ENCODE measurements at regions not wholly inside any gene's neighbourhood (a gene's known extent, or its start where the extent isn't known, plus 50 kb on each side); places are given as distances from the start of the nearest gene placed in this dataset.
"Not testable (repeated sequence)": the region's sequence is repeated elsewhere in the genome, so short reads cannot be mapped to it uniquely, and the experiment has no call there.

DNA sequence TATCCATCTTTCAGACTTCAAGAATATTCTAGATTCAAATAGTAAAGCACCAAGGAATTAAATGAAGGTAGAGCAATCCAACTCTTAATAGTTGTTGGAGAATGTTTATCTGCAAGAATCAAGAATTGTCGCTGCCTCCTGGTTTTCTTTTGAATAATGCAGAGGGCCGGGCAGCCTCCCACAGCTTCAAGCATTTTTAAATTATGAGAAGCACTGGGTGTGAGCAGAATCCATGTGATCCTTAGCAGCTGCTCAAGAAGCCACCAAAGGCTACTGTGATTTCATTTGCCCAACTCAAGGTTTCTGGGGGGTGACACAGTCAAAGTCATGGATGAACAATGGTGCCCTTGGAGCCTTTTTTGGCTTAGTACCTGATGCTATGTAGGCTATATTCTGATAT is 374.9 kb downstream of the BCL2L11 start:
- not testable (repeated sequence) for H3K4me3 Mint-ChIP-seq, H3K27me3 Mint-ChIP-seq, H3K9me3 Mint-ChIP-seq, H3K27ac Mint-ChIP-seq, H3K4me1 Mint-ChIP-seq, H3K36me3 Mint-ChIP-seq

DNA sequence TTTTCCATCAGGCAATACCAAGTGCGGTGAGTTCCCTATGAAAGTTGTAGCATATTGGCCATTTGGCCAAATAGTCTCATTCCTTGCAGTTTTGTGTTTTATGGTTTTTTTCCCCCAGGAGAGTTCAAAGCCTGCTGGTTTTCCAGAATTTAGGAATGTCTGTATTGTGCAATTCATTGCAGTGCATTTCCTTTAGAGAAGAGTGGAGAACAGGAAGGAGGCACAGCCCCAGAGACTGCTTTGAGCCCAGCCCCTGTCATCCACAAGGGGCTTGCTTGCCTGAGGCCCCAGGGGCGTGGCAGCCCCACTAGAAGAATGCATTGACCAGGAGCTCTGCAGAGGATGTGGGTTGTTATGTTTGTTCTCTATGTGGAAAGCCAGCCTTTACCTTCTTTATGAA is 375.5 kb downstream of the BCL2L11 start:
- H3K27me3 Mint-ChIP-seq, result not testable (repeated sequence)

DNA sequence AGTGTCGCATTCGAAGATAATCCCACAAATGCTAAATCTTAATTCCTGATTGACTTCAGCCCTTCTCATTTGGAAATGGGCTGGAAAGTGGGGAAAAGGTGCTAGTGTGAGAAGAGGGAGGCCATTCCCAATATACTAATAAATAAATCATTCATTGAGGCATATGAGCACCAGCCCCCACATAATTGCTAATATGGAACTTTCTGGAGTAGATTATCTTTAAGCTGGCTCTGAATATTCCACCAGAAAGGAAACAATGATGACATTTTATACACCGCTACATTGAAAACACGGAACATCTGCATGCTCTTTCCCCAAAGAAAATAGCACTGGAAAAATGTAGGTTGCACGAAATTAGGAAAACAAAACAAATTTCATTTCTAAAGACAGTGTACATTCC is 376.1 kb downstream of the BCL2L11 start:
- not testable (repeated sequence) for H3K4me1 Mint-ChIP-seq, H3K9me3 Mint-ChIP-seq, H3K36me3 Mint-ChIP-seq, H3K27ac Mint-ChIP-seq, H3K4me3 Mint-ChIP-seq, H3K27me3 Mint-ChIP-seq

More for the DNA sequence above, 375.5 kb downstream of the BCL2L11 start:
- H3K9me3 Mint-ChIP-seq, H3K4me3 Mint-ChIP-seq, H3K4me1 Mint-ChIP-seq, H3K36me3 Mint-ChIP-seq, H3K27ac Mint-ChIP-seq: not testable (repeated sequence)

DNA sequence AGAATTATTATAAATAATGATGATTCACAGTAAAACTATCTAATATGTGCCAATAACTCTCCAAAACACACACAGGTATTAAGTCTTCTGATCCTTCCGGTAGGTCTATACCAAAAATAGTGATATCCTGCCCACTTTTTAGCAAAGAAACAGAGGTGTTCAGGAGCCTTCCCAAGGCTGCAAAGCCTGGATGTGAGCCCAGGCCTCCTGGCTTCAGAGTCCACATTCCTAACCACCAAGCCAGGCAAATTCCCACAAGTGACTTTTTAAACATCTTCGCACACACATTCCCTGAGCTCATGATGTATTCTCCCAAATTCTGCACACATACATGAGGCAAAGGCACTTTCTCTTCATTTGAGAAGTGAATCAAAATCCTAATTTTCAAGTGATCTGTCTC is 376.6 kb downstream of the BCL2L11 start:
- H3K27ac Mint-ChIP-seq, H3K4me1 Mint-ChIP-seq, H3K9me3 Mint-ChIP-seq, H3K4me3 Mint-ChIP-seq, H3K36me3 Mint-ChIP-seq, H3K27me3 Mint-ChIP-seq: not testable (repeated sequence)

DNA sequence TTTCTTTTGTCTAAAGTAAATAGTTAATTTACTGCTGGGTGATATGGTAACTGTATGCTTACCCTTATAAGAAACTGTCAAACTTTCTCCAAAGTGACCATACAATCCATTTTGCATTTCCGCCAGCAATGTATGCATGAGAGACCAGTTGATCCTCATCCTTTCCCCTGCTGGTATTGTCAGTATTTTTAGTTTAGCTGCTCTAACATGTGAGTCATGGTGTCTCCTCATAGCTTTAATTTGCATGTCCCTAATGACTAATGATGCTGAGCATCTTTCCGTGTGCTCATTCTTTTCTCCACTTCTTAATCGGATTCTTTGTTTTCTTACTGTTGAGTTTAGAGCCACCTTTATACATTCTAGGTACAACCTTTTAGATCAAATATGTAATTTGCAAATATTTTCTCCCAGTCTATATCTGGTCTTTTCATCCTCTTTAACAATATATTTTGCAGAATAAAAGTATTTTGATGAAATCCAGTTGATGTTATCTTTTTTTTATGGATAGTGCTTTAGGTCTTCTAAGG is 379.9 kb downstream of the BCL2L11 start:
- not testable (repeated sequence) for H3K27me3 Mint-ChIP-seq, H3K9me3 Mint-ChIP-seq, H3K36me3 Mint-ChIP-seq, H3K4me1 Mint-ChIP-seq, H3K4me3 Mint-ChIP-seq, H3K27ac Mint-ChIP-seq

DNA sequence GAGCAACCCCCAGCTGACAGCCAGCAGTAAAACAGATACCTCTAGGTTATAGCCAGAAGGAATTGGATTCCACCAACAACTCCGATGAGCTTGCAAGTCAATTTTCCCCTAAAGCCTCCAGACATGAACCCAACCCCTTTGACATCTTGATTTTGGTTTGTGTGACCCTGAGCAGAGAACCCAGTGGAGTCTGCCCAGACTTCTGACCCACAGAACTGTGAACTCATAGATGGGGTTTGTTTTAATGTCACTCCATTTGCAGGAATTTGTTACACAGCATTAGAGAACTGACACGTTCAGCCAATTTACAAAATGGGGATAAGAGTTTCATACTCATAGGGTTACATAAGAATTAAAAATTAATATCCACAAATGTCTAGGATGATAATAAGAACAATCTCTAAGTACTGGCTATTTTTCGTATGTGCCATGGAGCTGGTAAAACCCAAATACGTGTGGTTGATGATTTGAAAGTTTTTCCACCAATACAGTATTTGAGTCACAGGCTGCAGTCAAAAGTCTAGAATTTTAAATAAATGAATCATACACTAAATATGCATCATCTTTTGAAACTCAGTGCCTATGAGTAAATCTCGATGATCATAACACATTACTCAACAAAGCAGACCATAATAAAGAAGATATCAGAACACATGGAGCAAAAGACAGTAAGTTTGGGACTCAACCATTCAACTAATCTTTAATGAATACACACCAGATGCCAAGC is 380.0 kb downstream of the ANAPC1 start:
- H3K9me3 Mint-ChIP-seq, H3K27ac Mint-ChIP-seq, H3K36me3 Mint-ChIP-seq, H3K27me3 Mint-ChIP-seq, H3K4me3 Mint-ChIP-seq, H3K4me1 Mint-ChIP-seq: not testable (repeated sequence)

DNA sequence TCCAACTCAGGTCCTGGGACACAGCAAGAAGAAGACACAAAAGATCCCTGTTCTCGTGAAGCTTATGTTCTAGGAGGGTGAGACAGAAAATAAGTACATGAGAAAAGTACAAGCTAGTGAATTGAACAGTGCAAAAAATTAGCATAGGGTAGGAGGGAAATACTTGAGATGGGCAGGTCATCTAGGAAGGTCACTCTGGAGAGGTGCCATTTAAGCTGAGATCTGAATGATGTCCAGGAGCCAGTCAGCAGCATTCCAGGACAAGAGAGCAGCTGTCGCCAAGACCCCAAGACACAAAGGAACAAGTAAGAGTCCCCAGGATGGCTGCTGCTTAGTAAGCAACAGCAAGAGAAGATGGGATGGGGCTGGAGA is 379.4 kb downstream of the ANAPC1 start:
- not testable (repeated sequence) for H3K4me1 Mint-ChIP-seq, H3K4me3 Mint-ChIP-seq, H3K27ac Mint-ChIP-seq, H3K27me3 Mint-ChIP-seq, H3K9me3 Mint-ChIP-seq, H3K36me3 Mint-ChIP-seq

DNA sequence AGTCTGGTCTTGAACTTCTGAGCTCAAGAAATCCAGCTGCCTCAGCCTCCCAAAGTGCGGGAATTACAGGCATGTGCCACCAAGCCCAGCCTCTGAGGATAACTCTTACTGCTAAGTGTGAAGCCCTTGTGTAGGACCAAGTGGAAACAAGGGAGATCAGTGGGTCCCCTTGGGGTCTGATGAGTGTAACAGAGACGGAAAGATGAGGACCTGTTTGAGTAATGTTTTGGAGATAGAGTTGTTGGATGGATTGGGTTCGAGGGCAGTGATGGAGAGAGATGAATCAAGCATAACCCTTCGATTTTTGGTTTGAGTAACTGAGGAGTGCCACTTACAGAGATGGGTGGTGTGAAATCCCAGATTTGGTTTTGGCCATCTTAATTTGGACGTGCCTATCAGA is 378.7 kb downstream of the ANAPC1 start:
- not testable (repeated sequence) for H3K9me3 Mint-ChIP-seq, H3K4me1 Mint-ChIP-seq, H3K4me3 Mint-ChIP-seq, H3K27ac Mint-ChIP-seq, H3K27me3 Mint-ChIP-seq, H3K36me3 Mint-ChIP-seq

DNA sequence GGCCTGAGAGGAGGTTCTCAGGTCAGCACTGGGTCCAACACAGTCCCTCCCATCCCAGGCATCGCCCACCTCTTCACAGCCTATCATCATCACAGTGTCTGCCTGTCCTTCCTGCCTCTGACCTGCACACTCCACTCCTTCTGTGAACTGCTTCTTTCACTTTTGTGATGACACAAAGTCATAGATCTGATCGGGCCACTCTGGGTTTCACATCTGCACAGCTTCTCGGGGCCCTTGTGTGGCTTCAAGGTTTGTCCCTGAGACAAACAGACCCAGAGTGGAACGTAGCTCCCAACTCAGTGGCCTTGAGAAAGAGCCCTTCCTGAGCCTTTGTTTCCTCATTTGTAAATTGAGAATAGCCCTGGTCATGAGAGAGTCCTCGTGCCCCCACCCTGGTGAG is 377.1 kb downstream of the ANAPC1 start:
- H3K4me1 Mint-ChIP-seq, H3K27me3 Mint-ChIP-seq, H3K9me3 Mint-ChIP-seq, H3K4me3 Mint-ChIP-seq, H3K27ac Mint-ChIP-seq, H3K36me3 Mint-ChIP-seq: not testable (repeated sequence)

DNA sequence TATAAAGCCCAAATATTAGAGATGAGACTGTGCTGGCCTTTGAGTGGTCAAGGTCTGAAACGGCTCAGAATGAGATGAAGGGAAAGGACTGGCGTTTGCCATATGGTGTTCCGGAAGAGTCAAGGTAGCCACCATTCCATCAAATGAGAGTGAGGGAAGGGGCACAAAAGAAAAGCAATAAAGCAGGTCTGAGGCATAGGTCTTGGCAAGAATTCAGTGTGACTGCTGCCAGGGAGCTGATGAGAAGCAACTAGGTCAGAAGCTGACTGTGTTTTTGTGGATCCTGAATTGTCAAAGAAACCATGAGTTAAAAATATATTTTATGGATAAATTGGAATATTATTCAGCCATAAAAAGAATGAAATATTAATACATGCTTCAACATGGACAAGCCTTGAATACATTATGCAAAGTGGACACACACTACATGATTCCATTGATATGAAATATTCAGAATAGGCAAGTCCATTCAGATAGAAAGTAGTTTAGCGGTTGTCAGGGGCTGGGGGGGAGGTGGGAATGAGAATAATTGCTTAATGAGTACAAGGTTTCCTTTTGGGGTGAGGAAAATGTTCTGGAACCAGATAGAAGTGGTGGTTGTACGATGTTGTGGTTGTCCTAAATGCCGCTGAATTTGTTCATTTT is 374.6 kb downstream of the ANAPC1 start:
- H3K9me3 Mint-ChIP-seq, H3K27me3 Mint-ChIP-seq, H3K36me3 Mint-ChIP-seq, H3K4me1 Mint-ChIP-seq, H3K27ac Mint-ChIP-seq, H3K4me3 Mint-ChIP-seq: not testable (repeated sequence)

DNA sequence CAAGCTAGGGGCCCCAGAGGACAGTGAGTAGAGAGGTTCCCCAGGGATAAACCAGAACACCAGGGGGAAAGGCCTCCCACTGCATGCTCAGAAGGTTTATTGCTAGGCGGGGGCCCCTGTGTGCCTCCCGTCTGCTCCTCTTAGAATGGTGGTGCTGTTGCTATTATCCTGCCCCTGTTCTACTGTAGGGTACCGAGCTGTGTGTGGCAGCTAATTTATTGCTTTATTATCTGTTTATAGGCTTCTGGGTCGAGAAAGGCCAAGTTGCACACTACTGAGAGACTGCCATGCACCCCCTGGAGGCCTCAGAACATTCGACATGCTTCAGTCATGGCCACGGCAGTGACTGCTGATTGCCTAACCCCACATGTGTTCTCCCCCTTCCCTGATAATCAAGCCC is 373.6 kb downstream of the ANAPC1 start:
- not testable (repeated sequence) for H3K27me3 Mint-ChIP-seq, H3K36me3 Mint-ChIP-seq, H3K4me1 Mint-ChIP-seq, H3K9me3 Mint-ChIP-seq, H3K27ac Mint-ChIP-seq, H3K4me3 Mint-ChIP-seq

DNA sequence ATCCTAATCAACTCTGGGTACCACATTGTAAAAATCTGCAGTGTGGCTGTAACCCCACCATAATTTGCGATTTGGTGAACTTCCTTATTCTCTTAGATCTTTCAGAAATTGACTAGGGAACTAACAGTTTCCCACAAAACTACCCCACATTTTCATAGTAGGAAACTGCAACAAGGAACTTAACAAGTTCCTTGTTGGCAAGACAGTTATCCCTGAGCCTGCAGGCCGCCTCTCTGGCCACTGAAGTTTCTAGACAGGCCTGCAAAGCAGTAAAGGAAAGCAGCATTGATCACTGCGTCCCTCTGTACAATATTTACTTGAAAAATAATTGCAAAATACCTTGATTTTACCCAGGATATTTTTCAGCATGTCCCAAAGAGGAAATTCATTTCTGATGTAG is 372.9 kb downstream of the ANAPC1 start:
- H3K27me3 Mint-ChIP-seq, H3K9me3 Mint-ChIP-seq, H3K27ac Mint-ChIP-seq: not testable (repeated sequence)

DNA sequence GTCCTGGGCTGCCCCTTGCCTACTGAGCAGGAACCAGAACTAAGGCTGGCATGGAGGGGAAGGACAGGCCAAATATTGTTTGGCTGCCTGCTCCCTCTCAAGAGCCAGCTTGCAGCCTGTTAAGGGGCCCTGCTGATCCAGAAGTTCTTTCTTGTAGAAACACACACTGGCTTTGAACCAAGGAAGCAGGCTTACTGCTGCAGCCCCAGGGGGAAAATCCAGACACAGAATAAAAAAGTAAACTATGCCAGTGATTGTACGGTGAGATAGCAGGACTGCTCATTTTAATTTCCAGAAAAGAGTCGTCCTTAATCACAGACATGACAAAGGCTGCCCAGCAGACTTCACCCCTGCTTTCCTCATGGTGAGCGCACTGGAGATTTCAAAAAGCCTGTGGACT is 371.6 kb downstream of the ANAPC1 start:
- H3K27me3 Mint-ChIP-seq, H3K9me3 Mint-ChIP-seq, H3K27ac Mint-ChIP-seq, H3K36me3 Mint-ChIP-seq, H3K4me1 Mint-ChIP-seq, H3K4me3 Mint-ChIP-seq: not testable (repeated sequence)

More for the DNA sequence above, 372.9 kb downstream of the ANAPC1 start:
- H3K4me3 Mint-ChIP-seq, H3K36me3 Mint-ChIP-seq, H3K4me1 Mint-ChIP-seq: not testable (repeated sequence)

DNA sequence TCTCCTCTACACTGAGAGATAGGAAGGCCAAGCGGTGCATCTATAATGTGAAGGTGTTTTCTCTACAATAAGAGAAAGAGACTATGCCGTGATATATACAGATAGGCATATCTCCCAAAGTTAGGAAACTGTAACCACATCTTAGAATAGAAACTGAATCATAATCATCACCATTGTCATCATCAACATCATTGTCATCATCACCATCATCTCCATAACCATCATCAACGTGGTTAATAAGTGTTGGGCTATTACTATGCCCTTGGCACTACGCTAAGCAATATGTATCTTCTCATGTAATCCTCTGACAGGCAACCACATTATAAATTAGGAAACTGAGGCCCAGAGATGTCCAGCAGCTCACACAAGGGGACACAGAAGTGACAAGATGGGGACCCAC is 369.9 kb downstream of the ANAPC1 start:
- H3K27ac Mint-ChIP-seq, H3K9me3 Mint-ChIP-seq, H3K27me3 Mint-ChIP-seq, H3K4me1 Mint-ChIP-seq, H3K36me3 Mint-ChIP-seq, H3K4me3 Mint-ChIP-seq: not testable (repeated sequence)

DNA sequence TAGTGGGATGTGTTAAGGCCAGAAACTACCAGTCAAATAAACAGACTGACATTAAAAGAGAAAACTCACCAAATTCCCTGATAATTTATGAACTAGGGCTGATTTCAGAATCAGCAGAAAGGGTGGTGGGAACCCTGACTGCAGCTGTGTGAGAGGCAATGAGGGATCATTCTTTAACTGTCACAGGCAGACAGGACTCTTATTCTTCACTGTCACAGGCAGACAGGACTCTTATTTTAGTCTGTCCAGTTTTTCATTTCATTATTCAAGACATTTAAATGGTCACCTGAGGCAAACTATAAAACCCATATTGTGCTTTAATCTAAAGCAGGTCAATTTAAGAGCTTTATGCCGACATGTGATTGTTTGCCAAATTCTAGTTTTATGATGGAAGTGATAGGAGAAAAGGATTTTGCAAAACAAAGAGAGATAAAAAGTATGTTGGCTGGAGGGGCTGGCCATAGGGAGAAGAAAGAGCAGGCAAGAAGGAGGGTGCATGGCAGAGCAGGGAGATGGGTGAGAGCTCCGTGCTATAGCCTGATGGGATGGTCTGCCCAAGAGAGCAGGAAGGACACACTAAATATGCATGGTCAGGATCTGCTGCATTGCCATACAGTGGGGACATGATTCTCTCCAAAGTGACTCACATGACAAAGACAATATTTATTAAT is 366.8 kb downstream of the ANAPC1 start:
- not testable (repeated sequence) for H3K9me3 Mint-ChIP-seq, H3K27ac Mint-ChIP-seq, H3K27me3 Mint-ChIP-seq, H3K4me1 Mint-ChIP-seq, H3K36me3 Mint-ChIP-seq, H3K4me3 Mint-ChIP-seq

DNA sequence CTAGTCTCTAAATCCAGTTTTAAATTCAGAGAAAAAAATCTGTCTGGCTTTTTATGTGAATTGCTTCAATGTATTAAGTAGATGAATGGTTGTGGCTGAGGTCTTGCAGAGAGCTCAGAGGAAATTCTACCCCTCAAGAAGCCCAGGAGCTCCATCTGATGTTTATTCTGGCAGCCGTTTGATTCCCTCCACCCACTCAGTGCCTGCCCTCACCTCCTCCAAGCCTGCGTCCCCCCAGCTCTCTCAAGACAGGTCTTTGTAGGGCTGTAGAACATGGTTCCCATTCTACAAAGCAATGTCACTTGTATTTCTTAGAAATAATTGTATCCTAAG is 366.3 kb downstream of the ANAPC1 start:
- H3K4me3 Mint-ChIP-seq, H3K4me1 Mint-ChIP-seq, H3K27me3 Mint-ChIP-seq, H3K27ac Mint-ChIP-seq, H3K36me3 Mint-ChIP-seq, H3K9me3 Mint-ChIP-seq: not testable (repeated sequence)

Data from IgD-negative memory B cell (primary cell).